AG04450 (cell line): ENCODE measurements at regions not wholly inside any gene's neighbourhood (a gene's known extent, or its start where the extent isn't known, plus 50 kb on each side); places are given as distances from the start of the nearest gene placed in this dataset.
"Not testable (repeated sequence)": the region's sequence is repeated elsewhere in the genome, so short reads cannot be mapped to it uniquely, and the experiment has no call there.

ENCODE experiments used
- CTCF ChIA-PET: fragments of 300-600, 350-600 bp; formaldehyde crosslinking; extraction: SDS; loops from one replicate; lab custom pipeline; 2022; ENCODE audit warnings: antibody characterized with exemption, inconsistent platforms; lab: Charles Lee
- POLR2A ChIA-PET: fragments of 350-600 bp; formaldehyde crosslinking; extraction: SDS; loops from one replicate; lab custom pipeline; 2021; ENCODE audit warnings: antibody characterized with exemption, inconsistent platforms; lab: Yijun Ruan, JAX
- DNase-seq: peaks from one replicate; pipeline ENCODE4 v3.0.0-alpha.2; 2011; ENCODE audit warnings: low read depth, low spot score
- H3K27ac ChIP-seq: one replicate; pipeline ENCODE4 v1.5.1; 2012; ENCODE audit warnings: low read depth, low read length, control low read depth
- H3K27me3 ChIP-seq: one replicate; pipeline ENCODE4 v1.6.0; 2012; ENCODE audit warnings: low read length; ENCODE audit not compliant: control insufficient read depth, insufficient read depth
- H3K4me3 ChIP-seq: 2 replicates; pipeline ENCODE4 v1.5.1; 2011; ENCODE audit warnings: mild to moderate bottlenecking, low read depth, low read length, control low read depth
- H3K9me3 ChIP-seq: 2 replicates; pipeline ENCODE4 v1.5.1; 2012; ENCODE audit warnings: low read length; ENCODE audit not compliant: control insufficient read depth, insufficient read depth
- CTCF ChIP-seq: IDR thresholded peaks from 2 replicates; pipeline ENCODE4 v1.5.1; 2011; ENCODE audit warnings: low read depth, low read length, control low read depth, inconsistent platforms

DNA sequence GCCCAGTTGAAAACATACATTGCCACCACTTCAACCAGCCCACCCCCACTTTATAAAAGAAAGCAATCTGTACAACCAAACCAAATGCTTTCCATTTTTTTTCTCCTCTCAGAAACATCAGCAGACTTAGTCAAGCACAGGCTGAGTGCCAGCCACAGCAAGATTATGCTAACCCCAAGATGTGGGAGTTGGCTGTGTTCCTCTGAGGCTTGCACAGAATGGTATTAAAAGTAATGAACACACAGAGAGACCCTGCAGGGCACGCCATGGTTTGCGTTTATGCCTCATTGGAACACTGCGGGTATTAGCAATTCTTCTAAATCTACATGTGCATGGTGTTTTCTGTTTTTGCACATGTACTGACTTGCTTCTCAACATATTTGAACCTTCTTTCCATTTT lies 419.9 kb upstream of the GRAMD2B start:
- DNase-seq, result peak; percentile 42
- ChIA-PET CTCF (no interaction called here), POLR2A (no interaction called here)
- Histone ChIP-seq H3K4me3 (no peak overlapping the region), H3K9me3 (no peaks in the 10 kb centered on the region), H3K27ac (no peak overlapping the region), H3K27me3 (no peaks in the 10 kb centered on the region)
- TF ChIP-seq CTCF, result no peak

DNA sequence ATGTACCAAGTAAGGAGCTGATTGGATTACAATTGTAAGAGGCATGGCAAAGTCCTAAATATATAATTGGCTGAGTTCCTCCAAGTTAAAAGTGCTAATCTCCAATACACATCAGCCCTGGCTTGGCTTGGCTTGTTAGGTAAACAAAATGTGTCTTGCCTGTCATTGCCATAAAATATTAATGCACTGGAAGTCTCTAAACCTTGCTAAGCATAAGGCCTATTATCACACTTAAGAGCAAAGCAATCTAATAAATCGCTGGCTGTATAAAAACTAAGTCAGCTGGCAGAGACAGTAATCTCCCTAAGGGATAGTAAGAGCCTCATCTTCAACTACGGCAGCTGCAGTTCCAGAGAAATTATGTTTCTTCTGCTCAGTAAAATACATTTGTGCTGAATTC lies 418.6 kb upstream of the GRAMD2B start:
- CTCF ChIA-PET, result no interaction called here
- H3K27me3 ChIP-seq, result no peaks in the 10 kb centered on the region
- POLR2A ChIA-PET, result no interaction called here
- no peak for TF ChIP-seq CTCF
- DNase-seq, result no peak
- H3K27ac ChIP-seq, result no peak overlapping the region
- H3K4me3 ChIP-seq, result no peak overlapping the region
- no peaks in the 10 kb centered on the region for H3K9me3 ChIP-seq

GRCh38 chr5:126007841-126008240 lies 415.4 kb upstream of the GRAMD2B start:
- CTCF ChIA-PET, result no interaction called here
- H3K9me3 ChIP-seq, result no peaks in the 10 kb centered on the region
- no peaks in the 10 kb centered on the region for H3K27me3 ChIP-seq
- POLR2A ChIA-PET, result no interaction called here
- no peak overlapping the region for H3K4me3 ChIP-seq
- peak; percentile 38 for DNase-seq
- H3K27ac ChIP-seq, result no peak overlapping the region
- TF ChIP-seq CTCF, result no peak

DNA sequence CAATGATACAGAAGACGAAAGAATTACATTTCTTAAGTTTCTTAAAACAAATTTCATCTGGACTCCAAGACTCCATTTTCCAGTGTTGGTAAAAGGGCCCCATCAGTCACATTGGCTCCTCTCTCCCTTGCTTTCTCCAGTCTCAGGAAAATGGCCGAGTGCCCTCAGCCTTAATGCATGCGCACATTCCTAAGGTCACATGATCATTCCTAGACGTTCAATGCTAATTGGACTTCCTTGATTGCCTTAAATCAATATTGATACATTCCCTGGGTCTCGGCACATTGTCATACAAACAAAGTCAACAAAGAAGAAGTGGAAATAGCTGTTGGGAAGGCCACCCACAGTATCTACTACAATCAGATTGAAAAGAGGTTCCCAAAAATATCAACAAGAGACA lies 413.6 kb upstream of the GRAMD2B start:
- ChIA-PET POLR2A (no interaction called here), CTCF (no interaction called here)
- no peak overlapping the region for H3K4me3 ChIP-seq
- H3K27me3 ChIP-seq, result no peaks in the 10 kb centered on the region
- no peak for DNase-seq
- H3K27ac ChIP-seq, result no peak overlapping the region
- no peaks in the 10 kb centered on the region for H3K9me3 ChIP-seq
- no peak for TF ChIP-seq CTCF

DNA sequence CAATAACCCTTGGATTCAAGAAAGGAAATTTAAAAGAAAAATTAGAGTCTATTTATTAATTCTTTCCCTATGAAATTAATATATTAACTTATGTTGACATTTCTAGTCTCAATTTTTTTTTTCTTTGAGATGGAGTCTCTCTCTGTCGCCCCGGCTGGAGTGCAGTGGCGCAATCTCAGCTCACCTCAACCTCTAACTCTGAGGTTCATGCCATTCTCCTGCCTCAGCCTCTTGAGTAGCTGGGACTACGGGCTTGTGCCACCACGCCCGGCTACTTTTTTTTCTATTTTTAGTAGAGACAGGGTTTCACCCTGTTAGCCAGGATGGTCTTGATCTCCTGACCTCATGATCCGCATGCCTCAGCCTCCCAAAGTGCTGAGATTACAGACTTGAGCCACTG lies 411.7 kb upstream of the GRAMD2B start:
- CTCF ChIA-PET, H3K27ac ChIP-seq, H3K27me3 ChIP-seq, DNase-seq, H3K4me3 ChIP-seq, POLR2A ChIA-PET, H3K9me3 ChIP-seq: not testable (repeated sequence)

DNA sequence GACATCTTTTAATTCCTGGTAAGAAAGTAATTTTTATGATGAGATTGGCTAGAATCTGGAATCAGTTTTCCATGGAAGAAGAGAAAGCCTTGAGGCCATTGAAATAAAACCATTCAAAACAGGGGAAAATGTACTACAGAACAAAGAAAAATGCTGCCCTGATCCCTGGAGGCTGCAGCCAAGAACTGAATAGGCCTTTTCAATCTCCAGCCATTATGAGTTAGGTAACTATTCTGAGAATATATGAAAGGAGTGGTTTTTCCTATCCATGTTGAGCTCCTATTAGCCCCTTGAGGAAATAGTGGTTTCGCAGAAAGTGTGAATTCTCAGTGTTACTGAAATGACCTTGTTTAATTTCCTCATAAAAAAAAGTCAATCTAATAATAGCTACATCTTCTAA lies 408.5 kb upstream of the GRAMD2B start:
- TF ChIP-seq CTCF, result no peak
- ChIA-PET CTCF (no interaction called here), POLR2A (no interaction called here)
- Histone ChIP-seq H3K4me3 (no peak overlapping the region), H3K27ac (no peak overlapping the region), H3K9me3 (no peaks in the 10 kb centered on the region), H3K27me3 (no peaks in the 10 kb centered on the region)
- DNase-seq, result no peak
